ENCODE measurements at regions not wholly inside any gene's neighbourhood (a gene's known extent, or its start where the extent isn't known, plus 50 kb on each side); places are given as distances from the start of the nearest gene placed in this dataset.

GRCh38 chr5:88495810-88496209, 227.2 kb upstream of the TMEM161B start:
- in situ Hi-C loops (cut with HindIII; ENCODE audit: extremely low pct_ligation_motif_present, low pct_unique_long_range_greater_than_20kb) (no loop called here), intact Hi-C loops (cut with micrococcal nuclease; ENCODE audit: unreplicated experiment) (no loop called here)
- Histone ChIP-seq H3K36me3 (replicated peaks in 1 of 2; ENCODE audit: control insufficient read depth in 1 of 2, insufficient read depth in 2 of 2, low read length in 2 of 2) (no peaks in the 10 kb centered on the region), H3K4me3 (replicated peaks in 1 of 3; ENCODE audit: insufficient read depth in 1 of 3, low read depth in 2 of 3, low read length in 3 of 3) (no peak overlapping the region), H2AFZ (ENCODE audit: low read length) (no peak overlapping the region), H3K27me3 (ENCODE audit: control insufficient read depth in 1 of 2, insufficient read depth in 2 of 2, low read length in 2 of 2) (no peaks in the 10 kb centered on the region; a peak in 1 of 5 replicates), H3K79me2 (ENCODE audit: insufficient read depth, low read length) (no peaks in the 10 kb centered on the region), H3K4me2 (ENCODE audit: low read depth, low read length) (no peak overlapping the region), H3K27ac (ENCODE audit: extremely low read length, insufficient read depth, low read length) (no peak overlapping the region), H4K20me1 (ENCODE audit: insufficient read depth, low read length) (no peaks in the 10 kb centered on the region), H3K4me1 (ENCODE audit: insufficient read depth, low read length) (no peaks in the 10 kb centered on the region), H3K9me3 (ENCODE audit: low read length) (no peaks in the 10 kb centered on the region), H3K9ac (ENCODE audit: insufficient read depth, low read depth, low read length) (no peak overlapping the region)
- 2% methylated on average over 2 of the region's 2 CpGs for WGBS (ENCODE audit: low lambda C conversion rate)
- FAIRE-seq (no peak), DNase-seq (ENCODE audit: low spot score) (no peak), ATAC-seq (no peak)
- TF ChIP-seq, protein P1, sequence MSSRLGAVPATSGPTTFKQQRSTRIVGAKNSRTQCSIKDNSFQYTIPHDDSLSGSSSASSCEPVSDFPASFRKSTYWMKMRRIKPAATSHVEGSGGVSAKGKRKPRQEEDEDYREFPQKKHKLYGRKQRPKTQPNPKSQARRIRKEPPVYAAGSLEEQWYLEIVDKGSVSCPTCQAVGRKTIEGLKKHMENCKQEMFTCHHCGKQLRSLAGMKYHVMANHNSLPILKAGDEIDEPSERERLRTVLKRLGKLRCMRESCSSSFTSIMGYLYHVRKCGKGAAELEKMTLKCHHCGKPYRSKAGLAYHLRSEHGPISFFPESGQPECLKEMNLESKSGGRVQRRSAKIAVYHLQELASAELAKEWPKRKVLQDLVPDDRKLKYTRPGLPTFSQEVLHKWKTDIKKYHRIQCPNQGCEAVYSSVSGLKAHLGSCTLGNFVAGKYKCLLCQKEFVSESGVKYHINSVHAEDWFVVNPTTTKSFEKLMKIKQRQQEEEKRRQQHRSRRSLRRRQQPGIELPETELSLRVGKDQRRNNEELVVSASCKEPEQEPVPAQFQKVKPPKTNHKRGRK (CRISPR knock-in tag; IDR thresholded peaks at IDR 0.05) = no peak
- TF ChIP-seq HNRNPH1 (optimal IDR thresholded peaks at IDR 0.05; ENCODE audit: low read depth, low read length) = no peak
- no peak for TF ChIP-seq ZNF724P (CRISPR knock-in tag; IDR thresholded peaks at IDR 0.05; ENCODE audit: borderline replicate concordance)
- no peak for TF ChIP-seq ZNF549 (CRISPR knock-in tag; IDR thresholded peaks at IDR 0.05)
- no peak for TF ChIP-seq NFKBIZ (CRISPR knock-in tag; IDR thresholded peaks at IDR 0.05)
- TF ChIP-seq RARG (CRISPR knock-in tag; IDR thresholded peaks at IDR 0.05; ENCODE audit: low read depth) = no peak
- TF ChIP-seq ZNF720 (CRISPR knock-in tag; IDR thresholded peaks at IDR 0.05) = no peak
- TF ChIP-seq ZNF670 (CRISPR knock-in tag; IDR thresholded peaks at IDR 0.05; ENCODE audit: borderline replicate concordance) = no peak
- no peak for TF ChIP-seq ZEB1 (IDR thresholded peaks at IDR 0.05; ENCODE audit: insufficient replicate concordance, low read depth)
- TF ChIP-seq ZNF605 (CRISPR knock-in tag; IDR thresholded peaks at IDR 0.05) = no peak
- TF ChIP-seq ZNF414 (CRISPR knock-in tag; IDR thresholded peaks at IDR 0.05) = no peak
- TF ChIP-seq ZNF562 (CRISPR knock-in tag; IDR thresholded peaks at IDR 0.05; ENCODE audit: borderline replicate concordance) = no peak
- no peak for TF ChIP-seq ARHGAP35 (CRISPR knock-in tag; IDR thresholded peaks at IDR 0.05; ENCODE audit: borderline replicate concordance)
- TF ChIP-seq ATF7 (IDR thresholded peaks at IDR 0.05) = no peak
- no peak for TF ChIP-seq ATF7 (CRISPR knock-in tag; IDR thresholded peaks at IDR 0.05)
- TF ChIP-seq ZKSCAN5 (CRISPR knock-in tag; IDR thresholded peaks at IDR 0.05) = no peak
- TF ChIP-seq PRPF4 (IDR thresholded peaks at IDR 0.05; ENCODE audit: low read depth, low read length, poor library complexity, severe bottlenecking) = no peak
- TF ChIP-seq ZNF44 (CRISPR knock-in tag; IDR thresholded peaks at IDR 0.05) = no peak
- no peak for TF ChIP-seq SETDB1 (CRISPR knock-in tag; IDR thresholded peaks at IDR 0.05; ENCODE audit: borderline replicate concordance)
- TF ChIP-seq NCOR1 (IDR thresholded peaks at IDR 0.05; ENCODE audit: borderline replicate concordance, low read length) = no peak
- ChIA-PET CTCF (ENCODE audit: low intra/inter-chr PET ratio, low total read pairs) (no interaction called here), POLR2A (no interaction called here)
- BruUV-seq (replicated peaks) = no TSS peak
